IMR-90 (cell line): ENCODE measurements at regions not wholly inside any gene's neighbourhood (a gene's known extent, or its start where the extent isn't known, plus 50 kb on each side); places are given as distances from the start of the nearest gene placed in this dataset.

Source experiments
- ATAC-seq: fragments of 200-7000 bp; cut with Tn5 transposase; 2 replicates; pipeline ENCODE4 v1.9.1; 2020; ENCODE audit warnings: low read depth, mild to moderate bottlenecking, moderate library complexity
- BruUV-seq: library from RNA; stranded (reverse); fragments of 400-500 nt; replicated peaks from 2 replicates; lab custom pipeline; 2021; lab: Mats Ljungman, UMichigan
- CTCF ChIA-PET: fragments of 300-600 bp; formaldehyde crosslinking; extraction: SDS; loops from one replicate; lab custom pipeline; 2021; ENCODE audit warnings: antibody characterized with exemption; lab: Yijun Ruan, JAX
- POLR2A ChIA-PET: fragments of 300-600 bp; sonication (Branson Sonifier 250); formaldehyde crosslinking; loops from one replicate; lab custom pipeline; 2022; ENCODE audit warnings: antibody characterized with exemption; ENCODE audit not compliant: unreplicated experiment; lab: Charles Lee
- DNase-seq: peaks from one replicate; pipeline ENCODE4 v3.0.0; 2013
- H2AFZ ChIP-seq: replicated peaks from 2 replicates; pipeline ENCODE3; 2013; ENCODE audit warnings: low read length, mild to moderate bottlenecking; ENCODE audit not compliant: poor library complexity
- H2AK5ac ChIP-seq: 2 replicates; pipeline ENCODE4 v1.6.1; 2013; ENCODE audit warnings: low read depth, low read length, inconsistent platforms
- H2AK9ac ChIP-seq: replicated peaks from 2 replicates; pipeline ENCODE3; 2013; ENCODE audit warnings: mild to moderate bottlenecking, low read depth, low read length, moderate library complexity; ENCODE audit not compliant: poor library complexity
- H2BK120ac ChIP-seq: 2 replicates; pipeline ENCODE4 v1.6.1; 2013; ENCODE audit warnings: low read depth, low read length, inconsistent platforms
- H2BK15ac ChIP-seq: 3 replicates; pipeline ENCODE4 v1.6.1; 2013; ENCODE audit warnings: low read depth, low read length, inconsistent platforms
- H2BK20ac ChIP-seq: 2 replicates; pipeline ENCODE4 v1.6.1; 2013; ENCODE audit warnings: low read depth, mild to moderate bottlenecking, inconsistent platforms, low read length, moderate library complexity
- H2BK5ac ChIP-seq: 2 replicates; pipeline ENCODE4 v1.6.1; 2013; ENCODE audit warnings: mild to moderate bottlenecking, low read depth, low read length, inconsistent platforms; ENCODE audit not compliant: poor library complexity, severe bottlenecking
- H3K14ac ChIP-seq: replicated peaks from 2 replicates; pipeline ENCODE4 v1.6.1; 2013; ENCODE audit warnings: low read depth, low read length, inconsistent platforms
- H3K18ac ChIP-seq: 2 replicates; pipeline ENCODE4 v1.6.1; 2013; ENCODE audit warnings: low read depth, low read length, control low read depth
- H3K23ac ChIP-seq: 2 replicates; pipeline ENCODE4 v1.6.1; 2013; ENCODE audit warnings: low read depth, low read length, inconsistent platforms
- H3K27ac ChIP-seq: 2 replicates; pipeline ENCODE4 v1.5.1; 2013; ENCODE audit warnings: mild to moderate bottlenecking, control low read depth, low read length; ENCODE audit not compliant: insufficient read depth
- H3K27me3 ChIP-seq: 2 replicates; pipeline ENCODE4 v1.6.1; 2013; ENCODE audit warnings: low read length; ENCODE audit not compliant: control insufficient read depth, insufficient read depth
- H3K36me3 ChIP-seq: 2 replicates; pipeline ENCODE4 v1.6.1; 2013; ENCODE audit warnings: low read length, mixed read lengths; ENCODE audit not compliant: control insufficient read depth, insufficient read depth
- H3K4ac ChIP-seq: 2 replicates; pipeline ENCODE4 v1.6.1; 2013; ENCODE audit warnings: low read depth, low read length, inconsistent platforms
- H3K4me1 ChIP-seq: 2 replicates; pipeline ENCODE4 v1.6.1; 2013; ENCODE audit warnings: low read length, mixed read lengths; ENCODE audit not compliant: control insufficient read depth, insufficient read depth
- H3K4me2 ChIP-seq: 2 replicates; pipeline ENCODE4 v1.6.1; 2013; ENCODE audit warnings: low read depth, mild to moderate bottlenecking, control low read depth, low read length, moderate library complexity
- H3K4me3 ChIP-seq: 2 replicates; pipeline ENCODE4 v1.5.1; 2013; ENCODE audit warnings: low read depth, mild to moderate bottlenecking, control low read depth, low read length, moderate library complexity; ENCODE audit not compliant: insufficient read depth
- H3K56ac ChIP-seq: 2 replicates; pipeline ENCODE4 v1.6.1; 2013; ENCODE audit warnings: low read length, inconsistent platforms; ENCODE audit not compliant: insufficient read depth; ENCODE audit errors: extremely low read depth
- H3K79me1 ChIP-seq, 2 experiments: 2 replicates each; pipeline ENCODE4 v1.6.1; 2013; ENCODE audit warnings: low read length in 2 of 2, inconsistent platforms in 1 of 2, low read depth in 1 of 2
- H3K9ac ChIP-seq: 2 replicates; pipeline ENCODE4 v1.6.1; 2013; ENCODE audit warnings: low read depth, low read length, control low read depth
- H3K9me1 ChIP-seq: 2 replicates; pipeline ENCODE4 v1.6.1; 2013; ENCODE audit warnings: low read length, inconsistent platforms; ENCODE audit not compliant: insufficient read depth
- H3K9me3 ChIP-seq: 2 replicates; pipeline ENCODE4 v1.6.1; 2013; ENCODE audit warnings: low read length; ENCODE audit not compliant: control insufficient read depth, insufficient read depth
- H4K20me1 ChIP-seq: 2 replicates; pipeline ENCODE4 v1.6.1; 2013; ENCODE audit warnings: low read length, inconsistent platforms; ENCODE audit not compliant: insufficient read depth
- H4K5ac ChIP-seq: 2 replicates; pipeline ENCODE4 v1.6.1; 2013; ENCODE audit warnings: mild to moderate bottlenecking, low read depth, low read length, control low read depth
- H4K8ac ChIP-seq, 2 experiments: 2 replicates each; pipeline ENCODE4 v1.6.1; 2013; ENCODE audit warnings: low read depth in 2 of 2, low read length in 2 of 2, control low read depth in 1 of 2, inconsistent platforms in 1 of 2
- H4K91ac ChIP-seq: 2 replicates; pipeline ENCODE4 v1.6.1; 2013; ENCODE audit warnings: low read depth, low read length, inconsistent platforms; ENCODE audit not compliant: insufficient read depth
- BHLHE40 ChIP-seq: fragments of 150-350 bp; IDR thresholded peaks from 2 replicates; pipeline ENCODE4 v1.6.1; 2016; ENCODE audit warnings: mild to moderate bottlenecking, low read depth, low read length
- CEBPB ChIP-seq: IDR thresholded peaks from 2 replicates; pipeline ENCODE4 v1.6.1; 2012; ENCODE audit warnings: low read depth, low read length, improper control_type of control experiment
- CHD1 ChIP-seq: IDR thresholded peaks from 2 replicates; pipeline ENCODE4 v1.6.1; 2012; ENCODE audit warnings: low read depth, low read length, improper control_type of control experiment
- FOS ChIP-seq: fragments of 150-350 bp; IDR thresholded peaks from 2 replicates; pipeline ENCODE4 v1.6.1; 2016; ENCODE audit warnings: low read depth, low read length
- MAFK ChIP-seq: IDR thresholded peaks from 2 replicates; pipeline ENCODE4 v1.6.1; 2012; ENCODE audit warnings: low read depth, low read length, improper control_type of control experiment
- MXI1 ChIP-seq: IDR thresholded peaks from 2 replicates; pipeline ENCODE4 v1.6.1; 2012; ENCODE audit warnings: low read depth, mild to moderate bottlenecking, low read length, moderate library complexity, borderline replicate concordance
- NFE2L2 ChIP-seq: fragments of 150-350 bp; IDR thresholded peaks from 2 replicates; pipeline ENCODE4 v1.6.1; 2016; ENCODE audit warnings: low read depth, mild to moderate bottlenecking, low read length
- POLR2A ChIP-seq: IDR thresholded peaks from 2 replicates; pipeline ENCODE4 v1.6.1; 2012; ENCODE audit warnings: mild to moderate bottlenecking, low read depth, low read length
- RAD21 ChIP-seq: IDR thresholded peaks from 2 replicates; pipeline ENCODE4 v1.6.1; 2012; ENCODE audit warnings: low read length, improper control_type of control experiment
- RCOR1 ChIP-seq: IDR thresholded peaks from 2 replicates; pipeline ENCODE4 v1.6.1; 2012; ENCODE audit warnings: mild to moderate bottlenecking, low read length, improper control_type of control experiment; ENCODE audit not compliant: insufficient replicate concordance
- RFX5 ChIP-seq: IDR thresholded peaks from 2 replicates; pipeline ENCODE4 v1.8.0; 2012; ENCODE audit warnings: low read depth, mild to moderate bottlenecking, low read length, moderate library complexity
- SMC3 ChIP-seq: fragments of 150-350 bp; IDR thresholded peaks from 2 replicates; pipeline ENCODE4 v1.6.1; 2016; ENCODE audit warnings: low read depth, mild to moderate bottlenecking, antibody characterized with exemption, low read length, moderate library complexity
- WGBS, 2 experiments: methylation state at CpG; one replicate each; pipeline versions ENCODE4 v1.1.5 to v1.1.7; 2013; ENCODE audit warnings: missing lambda C conversion rate in 2 of 2; ENCODE audit not compliant: insufficient read length in 1 of 2; ENCODE audit errors: extremely low coverage in 2 of 2; 5-methylcytosine and 5-hydroxymethylcytosine counted together
- dilution Hi-C: fragments of 300-500 bp; cut with HindIII; formaldehyde crosslinking; loops from one replicate; pipeline ENCODE4 v1.14.3; 2018; ENCODE audit warnings: low sequenced_read_pairs; ENCODE audit not compliant: unreplicated experiment
- in situ Hi-C: fragments of 300-500 bp; cut with MboI; formaldehyde crosslinking; loops from 3 replicates; pipeline ENCODE4 v1.14.3; 2019; ENCODE audit warnings: low sequenced_read_pairs, inconsistent platforms, mixed read lengths
- intact Hi-C: fragments of 100-400 bp; cut with micrococcal nuclease; formaldehyde crosslinking; loops from 2 replicates; pipeline ENCODE4 v1.10.0; 2022
- TF ChIP-seq, protein P1 (sequence below): conservative IDR thresholded peaks from 2 replicates; pipeline ENCODE4 v1.5.1; 2012; ENCODE audit warnings: mild to moderate bottlenecking, low read depth, low read length, improper control_type of control experiment
- TF ChIP-seq, protein P2 (sequence below): fragments of 150-350 bp; IDR thresholded peaks from 2 replicates; pipeline ENCODE4 v1.6.1; 2017; ENCODE audit warnings: mild to moderate bottlenecking, antibody characterized with exemption, low read length, low read depth
- TF ChIP-seq, protein P3 (sequence below): fragments of 150-350 bp; IDR thresholded peaks from 2 replicates; pipeline ENCODE4 v1.6.1; 2016; ENCODE audit warnings: low read depth, mild to moderate bottlenecking, low read length, moderate library complexity, borderline replicate concordance

DNA sequence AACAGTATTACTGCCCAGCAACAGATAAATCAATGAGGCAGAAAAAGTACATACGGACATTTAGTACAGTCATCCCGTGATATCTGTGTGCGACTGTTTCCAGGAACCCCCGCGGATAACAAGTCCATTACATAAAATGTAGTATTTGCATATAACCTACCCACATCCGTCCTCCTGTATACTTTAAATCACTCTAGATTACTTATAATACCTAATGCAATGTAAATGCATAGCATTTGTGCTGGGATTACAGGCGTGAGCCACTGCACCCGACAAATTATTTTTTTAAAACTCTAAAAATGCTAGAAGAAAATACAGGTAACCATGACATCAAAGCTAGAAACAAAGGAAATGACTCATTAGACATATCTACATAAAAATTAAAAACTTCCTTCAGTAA is 91.6 kb downstream of the FAM161A start:
- no peak overlapping the region for H3K9ac ChIP-seq
- no peak overlapping the region for H2BK20ac ChIP-seq
- CTCF ChIA-PET: no interaction called here
- dilution Hi-C loops (no loop called here), in situ Hi-C loops (no loop called here), intact Hi-C loops (no loop called here)
- no peak overlapping the region for H3K4ac ChIP-seq
- H4K8ac ChIP-seq: no peak overlapping the region
- POLR2A ChIA-PET: no interaction called here
- no peak overlapping the region for H3K23ac ChIP-seq
- WGBS, 2 experiments: no CpG with 5 or more reads among the region's 8 CpGs
- H3K14ac ChIP-seq: no peak overlapping the region
- H2AK5ac ChIP-seq: no peak overlapping the region
- no peaks in the 10 kb centered on the region; the same call in 1 of the 2 replicates for H3K9me1 ChIP-seq
- H2AK9ac ChIP-seq: no peak overlapping the region
- no peak for DNase-seq
- H2BK120ac ChIP-seq: no peak overlapping the region
- BruUV-seq: no TSS peak
- 0 out of 2 replicates have a peak, but pooled peaks cover 2% of the 10 kb centered on the region for H3K4me1 ChIP-seq
- no peak overlapping the region for H2AFZ ChIP-seq
- H3K56ac ChIP-seq: no peak overlapping the region
- H2BK15ac ChIP-seq: no peak overlapping the region
- no peak overlapping the region for H3K27ac ChIP-seq
- no peak overlapping the region for H3K4me3 ChIP-seq
- ATAC-seq: no peak
- H3K79me1 ChIP-seq: peaks cover 0 to 12% of the 10 kb centered on the region in 2 experiments; a peak in 2 of 4 replicates
- H3K36me3 ChIP-seq: no peaks in the 10 kb centered on the region
- no peak overlapping the region for H2BK5ac ChIP-seq
- no peaks in the 10 kb centered on the region for H3K9me3 ChIP-seq
- peaks cover 6% of the 10 kb centered on the region for H4K20me1 ChIP-seq
- H3K18ac ChIP-seq: no peak overlapping the region
- TF ChIP-seq, protein P1, sequence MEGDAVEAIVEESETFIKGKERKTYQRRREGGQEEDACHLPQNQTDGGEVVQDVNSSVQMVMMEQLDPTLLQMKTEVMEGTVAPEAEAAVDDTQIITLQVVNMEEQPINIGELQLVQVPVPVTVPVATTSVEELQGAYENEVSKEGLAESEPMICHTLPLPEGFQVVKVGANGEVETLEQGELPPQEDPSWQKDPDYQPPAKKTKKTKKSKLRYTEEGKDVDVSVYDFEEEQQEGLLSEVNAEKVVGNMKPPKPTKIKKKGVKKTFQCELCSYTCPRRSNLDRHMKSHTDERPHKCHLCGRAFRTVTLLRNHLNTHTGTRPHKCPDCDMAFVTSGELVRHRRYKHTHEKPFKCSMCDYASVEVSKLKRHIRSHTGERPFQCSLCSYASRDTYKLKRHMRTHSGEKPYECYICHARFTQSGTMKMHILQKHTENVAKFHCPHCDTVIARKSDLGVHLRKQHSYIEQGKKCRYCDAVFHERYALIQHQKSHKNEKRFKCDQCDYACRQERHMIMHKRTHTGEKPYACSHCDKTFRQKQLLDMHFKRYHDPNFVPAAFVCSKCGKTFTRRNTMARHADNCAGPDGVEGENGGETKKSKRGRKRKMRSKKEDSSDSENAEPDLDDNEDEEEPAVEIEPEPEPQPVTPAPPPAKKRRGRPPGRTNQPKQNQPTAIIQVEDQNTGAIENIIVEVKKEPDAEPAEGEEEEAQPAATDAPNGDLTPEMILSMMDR: no peak
- TF ChIP-seq NFE2L2 (no peak), POLR2A (no peak), FOS (no peak), BHLHE40 (no peak), CEBPB (no peak), RCOR1 (no peak), RFX5 (no peak), MXI1 (no peak), MAFK (no peak), CHD1 (no peak), RAD21 (no peak), SMC3 (no peak)
- TF ChIP-seq, protein P2, sequence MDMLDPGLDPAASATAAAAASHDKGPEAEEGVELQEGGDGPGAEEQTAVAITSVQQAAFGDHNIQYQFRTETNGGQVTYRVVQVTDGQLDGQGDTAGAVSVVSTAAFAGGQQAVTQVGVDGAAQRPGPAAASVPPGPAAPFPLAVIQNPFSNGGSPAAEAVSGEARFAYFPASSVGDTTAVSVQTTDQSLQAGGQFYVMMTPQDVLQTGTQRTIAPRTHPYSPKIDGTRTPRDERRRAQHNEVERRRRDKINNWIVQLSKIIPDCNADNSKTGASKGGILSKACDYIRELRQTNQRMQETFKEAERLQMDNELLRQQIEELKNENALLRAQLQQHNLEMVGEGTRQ: no peak
- TF ChIP-seq, protein P3, sequence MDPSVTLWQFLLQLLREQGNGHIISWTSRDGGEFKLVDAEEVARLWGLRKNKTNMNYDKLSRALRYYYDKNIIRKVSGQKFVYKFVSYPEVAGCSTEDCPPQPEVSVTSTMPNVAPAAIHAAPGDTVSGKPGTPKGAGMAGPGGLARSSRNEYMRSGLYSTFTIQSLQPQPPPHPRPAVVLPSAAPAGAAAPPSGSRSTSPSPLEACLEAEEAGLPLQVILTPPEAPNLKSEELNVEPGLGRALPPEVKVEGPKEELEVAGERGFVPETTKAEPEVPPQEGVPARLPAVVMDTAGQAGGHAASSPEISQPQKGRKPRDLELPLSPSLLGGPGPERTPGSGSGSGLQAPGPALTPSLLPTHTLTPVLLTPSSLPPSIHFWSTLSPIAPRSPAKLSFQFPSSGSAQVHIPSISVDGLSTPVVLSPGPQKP: no peak
- H3K27me3 ChIP-seq: no peaks in the 10 kb centered on the region
- H3K4me2 ChIP-seq: no peak overlapping the region
- H4K5ac ChIP-seq: no peak overlapping the region
- no peak overlapping the region for H4K91ac ChIP-seq
